SU-DHL-6 (cell line): ENCODE measurements at regions not wholly inside any gene's neighbourhood (a gene's known extent, or its start where the extent isn't known, plus 50 kb on each side); places are given as distances from the start of the nearest gene placed in this dataset.

Source experiments
- H2AFZ ChIP-seq: fragments of 200-600 bp; sonication (generic); 2 replicates; pipeline ENCODE4 v1.6.1; 2014; ENCODE audit warnings: low read depth, mild to moderate bottlenecking, moderate library complexity, mixed read lengths, antibody characterized with exemption, low read length; ENCODE audit not compliant: severe bottlenecking
- H3F3A ChIP-seq: fragments of 200-600 bp; shearing (Covaris generic); 2 replicates; pipeline ENCODE4 v1.6.0; 2016; ENCODE audit warnings: antibody characterized with exemption, mild to moderate bottlenecking; ENCODE audit not compliant: insufficient read depth
- H3K27ac ChIP-seq: fragments of 200-600 bp; sonication (generic); 2 replicates; pipeline ENCODE4 v1.5.1; 2016; ENCODE audit warnings: low read depth, mild to moderate bottlenecking, low read length, moderate library complexity, mixed read lengths
- H3K27me3 ChIP-seq: fragments of 200-600 bp; sonication (generic), shearing (Covaris generic); 2 replicates; pipeline ENCODE4 v1.6.0; 2014; ENCODE audit warnings: mild to moderate bottlenecking, low read length
- H3K36me3 ChIP-seq: fragments of 200-600 bp; sonication (generic); 2 replicates; pipeline ENCODE4 v1.6.1; 2014; ENCODE audit warnings: mild to moderate bottlenecking, low read length, mixed read lengths
- H3K4me2 ChIP-seq: fragments of 300-600, 200-600 bp; shearing (Covaris generic), sonication (generic); 2 replicates; pipeline ENCODE4 v1.6.0; 2014; ENCODE audit warnings: low read length, low read depth, mild to moderate bottlenecking; ENCODE audit not compliant: poor library complexity, severe bottlenecking
- H3K4me3 ChIP-seq: fragments of 200-600 bp; sonication (generic); 2 replicates; pipeline ENCODE4 v1.5.1; 2014; ENCODE audit warnings: antibody characterized with exemption, low read length, mild to moderate bottlenecking, mixed read lengths; ENCODE audit not compliant: insufficient read depth, poor library complexity, severe bottlenecking
- H3K79me2 ChIP-seq: fragments of 200-600 bp; sonication (generic); 2 replicates; pipeline ENCODE4 v1.6.1; 2014; ENCODE audit warnings: mild to moderate bottlenecking, low read length, moderate library complexity; ENCODE audit not compliant: insufficient read depth
- H3K9ac ChIP-seq: fragments of 200-600 bp; sonication (generic); 2 replicates; pipeline ENCODE4 v1.7.0; 2014; ENCODE audit warnings: mild to moderate bottlenecking, low read length
- H3K9me2 ChIP-seq: fragments of 200-600 bp; sonication (generic); replicated peaks from 2 replicates; pipeline ENCODE4 v1.6.1; 2014; ENCODE audit warnings: low read length; ENCODE audit not compliant: insufficient read depth
- H3K9me3 ChIP-seq: fragments of 200-600 bp; sonication (generic); 2 replicates; pipeline ENCODE4 v1.6.1; 2014; ENCODE audit warnings: low read length, mixed read lengths; ENCODE audit not compliant: insufficient read depth
- H4K20me1 ChIP-seq: fragments of 200-600 bp; sonication (generic); 2 replicates; pipeline ENCODE4 v1.6.1; 2014; ENCODE audit warnings: low read depth, mild to moderate bottlenecking, antibody characterized with exemption, low read length, moderate library complexity, mixed read lengths
- EZH2phosphoT487 ChIP-seq: fragments of 200-600 bp; sonication (generic), shearing (Covaris generic); conservative IDR thresholded peaks from 2 replicates; pipeline ENCODE4 v1.6.1; 2018; ENCODE audit warnings: mild to moderate bottlenecking, antibody characterized with exemption, low read length, moderate library complexity, mixed read lengths
- TF ChIP-seq, protein P1 (sequence below): fragments of 200-600 bp; sonication (generic); IDR thresholded peaks from one replicate; pipeline ENCODE4 v1.5.1; 2017; ENCODE audit warnings: antibody characterized with exemption, mild to moderate bottlenecking, low read length, moderate library complexity; ENCODE audit not compliant: insufficient read depth, poor library complexity, severe bottlenecking

DNA sequence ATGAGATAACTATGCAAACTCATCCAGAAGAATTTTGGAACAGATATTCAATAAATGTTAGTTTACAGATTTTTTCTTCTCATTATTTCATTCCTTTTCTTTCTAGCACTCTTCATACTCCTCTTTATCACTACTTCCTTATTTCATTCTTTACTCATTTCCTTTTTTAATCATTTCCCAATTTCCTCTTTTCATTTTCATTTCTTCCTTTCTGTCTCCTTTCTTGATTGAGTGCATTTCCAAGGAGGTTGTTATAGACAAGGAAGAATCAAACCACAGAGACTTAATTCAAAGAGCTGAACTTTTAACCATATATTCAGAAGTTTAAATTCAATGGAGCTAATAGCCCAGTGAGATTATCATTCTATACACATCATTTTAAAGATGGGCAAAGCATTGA, 600.7 kb downstream of the ARAP2 start:
- Histone ChIP-seq H3F3A (no peaks in the 10 kb centered on the region), H3K27me3 (no peaks in the 10 kb centered on the region), H3K9me3 (no peaks in the 10 kb centered on the region), H3K4me2 (no peak overlapping the region), H3K27ac (no peak overlapping the region), H3K9me2 (no peaks in the 10 kb centered on the region), H2AFZ (no peak overlapping the region), H3K79me2 (no peaks in the 10 kb centered on the region), H4K20me1 (no peaks in the 10 kb centered on the region), H3K36me3 (no peaks in the 10 kb centered on the region), H3K4me3 (no peak overlapping the region), H3K9ac (no peak overlapping the region)
- TF ChIP-seq, protein P1, sequence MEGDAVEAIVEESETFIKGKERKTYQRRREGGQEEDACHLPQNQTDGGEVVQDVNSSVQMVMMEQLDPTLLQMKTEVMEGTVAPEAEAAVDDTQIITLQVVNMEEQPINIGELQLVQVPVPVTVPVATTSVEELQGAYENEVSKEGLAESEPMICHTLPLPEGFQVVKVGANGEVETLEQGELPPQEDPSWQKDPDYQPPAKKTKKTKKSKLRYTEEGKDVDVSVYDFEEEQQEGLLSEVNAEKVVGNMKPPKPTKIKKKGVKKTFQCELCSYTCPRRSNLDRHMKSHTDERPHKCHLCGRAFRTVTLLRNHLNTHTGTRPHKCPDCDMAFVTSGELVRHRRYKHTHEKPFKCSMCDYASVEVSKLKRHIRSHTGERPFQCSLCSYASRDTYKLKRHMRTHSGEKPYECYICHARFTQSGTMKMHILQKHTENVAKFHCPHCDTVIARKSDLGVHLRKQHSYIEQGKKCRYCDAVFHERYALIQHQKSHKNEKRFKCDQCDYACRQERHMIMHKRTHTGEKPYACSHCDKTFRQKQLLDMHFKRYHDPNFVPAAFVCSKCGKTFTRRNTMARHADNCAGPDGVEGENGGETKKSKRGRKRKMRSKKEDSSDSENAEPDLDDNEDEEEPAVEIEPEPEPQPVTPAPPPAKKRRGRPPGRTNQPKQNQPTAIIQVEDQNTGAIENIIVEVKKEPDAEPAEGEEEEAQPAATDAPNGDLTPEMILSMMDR = no peak
- no peak for TF ChIP-seq EZH2phosphoT487

DNA sequence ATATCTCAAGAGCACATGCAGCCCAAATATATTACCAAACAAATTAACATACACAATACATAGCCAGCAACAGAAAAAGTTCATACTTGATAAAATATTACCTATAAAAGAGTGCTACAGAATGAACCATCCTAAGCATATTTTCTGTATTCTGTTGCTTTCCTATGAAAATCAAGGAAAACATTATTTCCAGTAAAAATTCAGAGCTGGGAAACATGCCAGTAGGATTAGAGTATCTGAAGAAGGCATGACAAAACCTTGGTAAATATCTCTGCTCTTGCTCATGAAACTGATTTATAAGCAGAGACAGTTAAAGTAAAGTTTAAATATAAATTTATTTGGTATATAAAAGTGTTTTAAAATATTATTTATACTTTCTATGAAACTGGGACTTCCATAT, 599.7 kb downstream of the ARAP2 start:
- no peaks in the 10 kb centered on the region for H4K20me1 ChIP-seq
- H3K27me3 ChIP-seq = no peaks in the 10 kb centered on the region
- H3K4me3 ChIP-seq = no peak overlapping the region
- no peak overlapping the region for H3K4me2 ChIP-seq
- H3K9me3 ChIP-seq = no peaks in the 10 kb centered on the region
- no peak overlapping the region for H3K27ac ChIP-seq
- TF ChIP-seq EZH2phosphoT487 = no peak
- TF ChIP-seq, protein P1 = no peak
- H3F3A ChIP-seq = no peaks in the 10 kb centered on the region
- no peak overlapping the region for H3K9ac ChIP-seq
- no peaks in the 10 kb centered on the region for H3K9me2 ChIP-seq
- no peaks in the 10 kb centered on the region for H3K79me2 ChIP-seq
- no peak overlapping the region for H2AFZ ChIP-seq
- H3K36me3 ChIP-seq = no peaks in the 10 kb centered on the region

DNA sequence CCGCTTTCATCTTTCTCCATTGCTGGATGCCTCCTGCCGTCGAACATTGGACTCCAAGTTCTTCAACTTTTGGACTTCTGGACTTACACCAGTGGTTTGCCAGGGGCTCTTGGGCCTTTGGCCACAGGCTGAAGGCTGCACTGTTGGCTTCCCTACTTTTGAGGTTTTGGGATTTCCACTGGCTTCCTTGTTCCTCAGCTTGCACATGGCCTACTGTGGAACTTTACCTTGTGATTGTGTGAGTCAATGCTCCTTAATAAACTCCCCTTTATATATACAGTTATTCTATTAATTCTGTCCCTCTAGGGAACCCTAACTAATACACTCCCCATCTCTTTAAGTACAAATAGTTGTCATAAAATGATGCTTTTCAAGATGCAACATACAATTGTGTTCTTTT, 595.3 kb downstream of the ARAP2 start:
- Histone ChIP-seq H3K79me2 (no peaks in the 10 kb centered on the region), H3F3A (no peaks in the 10 kb centered on the region), H3K27ac (no peak overlapping the region), H3K4me3 (no peak overlapping the region), H3K9me2 (no peaks in the 10 kb centered on the region), H4K20me1 (no peaks in the 10 kb centered on the region), H3K4me2 (no peak overlapping the region), H3K36me3 (no peaks in the 10 kb centered on the region), H3K9me3 (no peaks in the 10 kb centered on the region), H3K27me3 (no peaks in the 10 kb centered on the region), H2AFZ (no peak overlapping the region), H3K9ac (no peak overlapping the region)
- no peak for TF ChIP-seq EZH2phosphoT487
- TF ChIP-seq, protein P1 = no peak
